PC-3 (cell line): ENCODE measurements at regions not wholly inside any gene's neighbourhood (a gene's known extent, or its start where the extent isn't known, plus 50 kb on each side); places are given as distances from the start of the nearest gene placed in this dataset.

Source experiments
- CTCF ChIP-seq: fragments of 300-600 bp; sonication (generic); conservative IDR thresholded peaks from 2 replicates; pipeline ENCODE4 v1.5.1; 2017; ENCODE audit warnings: antibody characterized with exemption, low read depth, mild to moderate bottlenecking, low read length
- EZH2phosphoT487 ChIP-seq: fragments of 300-600 bp; sonication (generic); IDR thresholded peaks from 2 replicates; pipeline ENCODE4 v1.6.1; 2018; ENCODE audit warnings: mild to moderate bottlenecking, antibody characterized with exemption, low read length, borderline replicate concordance

DNA sequence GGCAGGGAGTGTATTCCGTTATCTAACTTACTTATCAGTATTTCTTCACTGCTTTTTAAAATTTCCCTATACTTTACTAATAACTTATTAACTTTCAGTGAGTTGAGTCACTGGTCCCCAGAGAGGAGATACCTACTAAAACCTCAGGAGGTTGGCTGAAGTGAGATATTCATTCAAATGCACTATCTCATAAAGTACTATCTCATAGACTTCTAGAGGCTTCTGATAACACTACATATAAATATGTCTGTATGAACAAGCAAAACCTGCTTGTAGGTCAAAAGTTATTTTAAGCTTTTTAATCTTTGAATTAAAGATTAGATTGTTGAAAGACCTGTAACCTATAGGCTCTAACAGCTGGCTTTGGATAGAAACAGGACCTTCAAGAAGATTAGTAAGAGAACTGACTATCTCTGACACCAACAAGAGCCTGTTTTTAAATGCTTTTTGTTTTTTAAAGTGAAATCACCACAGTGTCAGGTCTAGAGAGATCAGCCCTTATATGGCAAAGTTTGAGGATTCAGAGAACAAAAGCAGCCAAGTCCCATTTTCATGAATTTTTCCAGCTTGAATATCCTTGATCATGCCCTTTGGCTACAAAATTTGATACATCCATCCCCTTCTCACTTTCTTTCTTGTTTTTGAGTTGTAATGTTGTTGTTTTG lies 242.2 kb downstream of the ARL4A start:
- TF ChIP-seq CTCF = no peak
- no peak for TF ChIP-seq EZH2phosphoT487
